ENCODE measurements at regions not wholly inside any gene's neighbourhood (a gene's known extent, or its start where the extent isn't known, plus 50 kb on each side); places are given as distances from the start of the nearest gene placed in this dataset.

DNA sequence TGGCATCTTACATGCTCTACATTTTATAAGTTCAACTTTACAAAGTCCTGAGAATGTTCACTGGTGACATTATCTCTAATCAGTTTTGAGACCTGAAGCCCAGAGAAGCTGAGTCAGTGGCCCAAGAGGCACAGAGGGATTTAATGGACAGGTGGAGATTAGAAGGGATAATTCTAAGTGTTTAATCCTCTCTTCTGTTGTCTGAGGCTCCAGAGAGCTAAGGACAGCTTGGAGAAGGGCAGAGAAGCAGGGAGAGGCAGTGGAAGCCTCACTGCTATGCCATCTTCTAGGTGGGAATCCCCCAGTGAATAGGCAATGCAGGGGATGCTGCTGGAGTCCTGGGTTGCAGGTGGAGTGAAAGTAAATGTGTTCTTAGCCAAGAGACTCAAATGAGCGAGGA lies 369.4 kb upstream of the SLCO3A1 start:
- Histone ChIP-seq H2AFZ (ENCODE audit: low read depth, low read length, poor library complexity, severe bottlenecking) (no peak overlapping the region), H3K27me3 (ENCODE audit: insufficient read depth, low read length) (no peaks in the 10 kb centered on the region; the same call in 1 of the 2 replicates), H3K9ac (ENCODE audit: low read length) (no peak overlapping the region), H3K4me2 (ENCODE audit: low read length) (no peak overlapping the region), H3K4me1 (ENCODE audit: control insufficient read depth in 1 of 2, insufficient read depth in 2 of 2, low read length in 2 of 2) (no peaks in the 10 kb centered on the region), H4K20me1 (ENCODE audit: insufficient read depth) (no peaks in the 10 kb centered on the region), H3K9me3 (ENCODE audit: control insufficient read depth in 1 of 2, insufficient read depth in 1 of 2, low read depth in 1 of 2, low read length in 2 of 2) (no peaks in the 10 kb centered on the region), H3K9me2 (ENCODE audit: insufficient read depth) (no peaks in the 10 kb centered on the region), H3K27ac (ENCODE audit: low read depth, low read length) (no peak overlapping the region), H3K79me2 (ENCODE audit: insufficient read depth, low read length) (no peaks in the 10 kb centered on the region), H3K36me3 (ENCODE audit: control insufficient read depth in 1 of 2, insufficient read depth in 2 of 2, low read length in 2 of 2) (no peaks in the 10 kb centered on the region), H3K4me3 (replicated peaks in 1 of 2; ENCODE audit: low read depth in 1 of 2, low read length in 2 of 2) (no peak overlapping the region)
- no peak for ATAC-seq
- ChIA-PET RAD21 (ENCODE audit: low non-redundant PET in 1 of 2, low total read pairs in 2 of 2, uncharacterized antibody in 2 of 2, unreplicated experiment in 2 of 2) (no interaction called here), POLR2A (no interaction called here), CTCF (no interaction called here)
- TF ChIP-seq ELF1 (IDR thresholded peaks at IDR 0.05; ENCODE audit: borderline replicate concordance, low read depth) (no peak), JUND (IDR thresholded peaks at IDR 0.05) (no peak), POLR2A (IDR thresholded peaks at IDR 0.05; ENCODE audit: borderline replicate concordance, extremely low read depth, insufficient read depth, insufficient read length) (no peak)
- TF ChIP-seq, protein P1, sequence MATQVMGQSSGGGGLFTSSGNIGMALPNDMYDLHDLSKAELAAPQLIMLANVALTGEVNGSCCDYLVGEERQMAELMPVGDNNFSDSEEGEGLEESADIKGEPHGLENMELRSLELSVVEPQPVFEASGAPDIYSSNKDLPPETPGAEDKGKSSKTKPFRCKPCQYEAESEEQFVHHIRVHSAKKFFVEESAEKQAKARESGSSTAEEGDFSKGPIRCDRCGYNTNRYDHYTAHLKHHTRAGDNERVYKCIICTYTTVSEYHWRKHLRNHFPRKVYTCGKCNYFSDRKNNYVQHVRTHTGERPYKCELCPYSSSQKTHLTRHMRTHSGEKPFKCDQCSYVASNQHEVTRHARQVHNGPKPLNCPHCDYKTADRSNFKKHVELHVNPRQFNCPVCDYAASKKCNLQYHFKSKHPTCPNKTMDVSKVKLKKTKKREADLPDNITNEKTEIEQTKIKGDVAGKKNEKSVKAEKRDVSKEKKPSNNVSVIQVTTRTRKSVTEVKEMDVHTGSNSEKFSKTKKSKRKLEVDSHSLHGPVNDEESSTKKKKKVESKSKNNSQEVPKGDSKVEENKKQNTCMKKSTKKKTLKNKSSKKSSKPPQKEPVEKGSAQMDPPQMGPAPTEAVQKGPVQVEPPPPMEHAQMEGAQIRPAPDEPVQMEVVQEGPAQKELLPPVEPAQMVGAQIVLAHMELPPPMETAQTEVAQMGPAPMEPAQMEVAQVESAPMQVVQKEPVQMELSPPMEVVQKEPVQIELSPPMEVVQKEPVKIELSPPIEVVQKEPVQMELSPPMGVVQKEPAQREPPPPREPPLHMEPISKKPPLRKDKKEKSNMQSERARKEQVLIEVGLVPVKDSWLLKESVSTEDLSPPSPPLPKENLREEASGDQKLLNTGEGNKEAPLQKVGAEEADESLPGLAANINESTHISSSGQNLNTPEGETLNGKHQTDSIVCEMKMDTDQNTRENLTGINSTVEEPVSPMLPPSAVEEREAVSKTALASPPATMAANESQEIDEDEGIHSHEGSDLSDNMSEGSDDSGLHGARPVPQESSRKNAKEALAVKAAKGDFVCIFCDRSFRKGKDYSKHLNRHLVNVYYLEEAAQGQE (IDR thresholded peaks at IDR 0.05; ENCODE audit: low read depth) = no peak
- TF ChIP-seq, protein P2, sequence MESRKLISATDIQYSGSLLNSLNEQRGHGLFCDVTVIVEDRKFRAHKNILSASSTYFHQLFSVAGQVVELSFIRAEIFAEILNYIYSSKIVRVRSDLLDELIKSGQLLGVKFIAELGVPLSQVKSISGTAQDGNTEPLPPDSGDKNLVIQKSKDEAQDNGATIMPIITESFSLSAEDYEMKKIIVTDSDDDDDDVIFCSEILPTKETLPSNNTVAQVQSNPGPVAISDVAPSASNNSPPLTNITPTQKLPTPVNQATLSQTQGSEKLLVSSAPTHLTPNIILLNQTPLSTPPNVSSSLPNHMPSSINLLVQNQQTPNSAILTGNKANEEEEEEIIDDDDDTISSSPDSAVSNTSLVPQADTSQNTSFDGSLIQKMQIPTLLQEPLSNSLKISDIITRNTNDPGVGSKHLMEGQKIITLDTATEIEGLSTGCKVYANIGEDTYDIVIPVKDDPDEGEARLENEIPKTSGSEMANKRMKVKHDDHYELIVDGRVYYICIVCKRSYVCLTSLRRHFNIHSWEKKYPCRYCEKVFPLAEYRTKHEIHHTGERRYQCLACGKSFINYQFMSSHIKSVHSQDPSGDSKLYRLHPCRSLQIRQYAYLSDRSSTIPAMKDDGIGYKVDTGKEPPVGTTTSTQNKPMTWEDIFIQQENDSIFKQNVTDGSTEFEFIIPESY (IDR thresholded peaks at IDR 0.05; ENCODE audit: extremely low read depth, insufficient replicate concordance, low read length) = no peak
- intact Hi-C loops (cut with micrococcal nuclease) = no loop called here
- no TSS peak for BruUV-seq (replicated peaks)
- DNase-seq (ENCODE audit: low read depth, low spot score) = no peak

Data from HCT116 (cell line).